ENCODE measurements at regions not wholly inside any gene's neighbourhood (a gene's known extent, or its start where the extent isn't known, plus 50 kb on each side); places are given as distances from the start of the nearest gene placed in this dataset.
"Not testable (repeated sequence)": the region's sequence is repeated elsewhere in the genome, so short reads cannot be mapped to it uniquely, and the experiment has no call there.

GRCh38 chr6:85346196-85346595 lies 103.7 kb upstream of the NT5E start:
- Mint-ChIP-seq H3K27me3 (peaks cover 9% of the 10 kb centered on the region), H3K4me1 (peaks cover 2% of the 10 kb centered on the region), H3K27ac (no peak overlapping the region), H3K36me3 (no peaks in the 10 kb centered on the region), H3K4me3 (no peak overlapping the region), H3K9me3 (no peaks in the 10 kb centered on the region)
- ATAC-seq (ENCODE audit: low read depth) (no peak), DNase-seq (ENCODE audit: low spot score in 2 of 2) (no peak)

- DNase-seq (ENCODE audit: low spot score in 2 of 2) (no peak), ATAC-seq (ENCODE audit: low read depth) (no peak)
- H3K4me1 Mint-ChIP-seq: peaks cover 2% of the 10 kb centered on the region
- no peaks in the 10 kb centered on the region for H3K9me3 Mint-ChIP-seq
- H3K36me3 Mint-ChIP-seq: no peaks in the 10 kb centered on the region
- no peak overlapping the region for H3K27ac Mint-ChIP-seq
- peaks cover 9% of the 10 kb centered on the region for H3K27me3 Mint-ChIP-seq
- H3K4me3 Mint-ChIP-seq: no peak overlapping the region
Measured at GRCh38 chr6:85344996-85345395, 104.9 kb upstream of the NT5E start.

- Mint-ChIP-seq H3K36me3 (no peaks in the 10 kb centered on the region), H3K4me1 (no peaks in the 10 kb centered on the region), H3K27me3 (peaks cover 9% of the 10 kb centered on the region), H3K4me3 (no peak overlapping the region), H3K9me3 (no peaks in the 10 kb centered on the region), H3K27ac (no peak overlapping the region)
- no peak for DNase-seq (ENCODE audit: low spot score in 2 of 2)
- ATAC-seq (ENCODE audit: low read depth): no peak
Measured at GRCh38 chr6:85343428-85343827, 106.5 kb upstream of the NT5E start.

- H3K9me3 Mint-ChIP-seq: no peaks in the 10 kb centered on the region
- peaks cover 10% of the 10 kb centered on the region for H3K27me3 Mint-ChIP-seq
- no peak overlapping the region for H3K27ac Mint-ChIP-seq
- no peaks in the 10 kb centered on the region for H3K4me1 Mint-ChIP-seq
- DNase-seq (ENCODE audit: low spot score in 2 of 2) (no peak), ATAC-seq (ENCODE audit: low read depth) (no peak)
- no peak overlapping the region for H3K4me3 Mint-ChIP-seq
- no peaks in the 10 kb centered on the region for H3K36me3 Mint-ChIP-seq
Measured at GRCh38 chr6:85329196-85329595, 120.7 kb upstream of the NT5E start.

- H3K36me3 Mint-ChIP-seq; ATAC-seq (ENCODE audit: low read depth); H3K4me3 Mint-ChIP-seq; H3K27ac Mint-ChIP-seq; H3K4me1 Mint-ChIP-seq; DNase-seq (ENCODE audit: low spot score in 2 of 2); H3K27me3 Mint-ChIP-seq; H3K9me3 Mint-ChIP-seq: not testable (repeated sequence)
Measured at GRCh38 chr6:85325811-85326210, 124.1 kb upstream of the NT5E start.

- Mint-ChIP-seq H3K27ac (no peak overlapping the region), H3K4me1 (no peaks in the 10 kb centered on the region), H3K9me3 (peaks cover 2% of the 10 kb centered on the region), H3K27me3 (peaks cover 7% of the 10 kb centered on the region), H3K4me3 (no peak overlapping the region), H3K36me3 (no peaks in the 10 kb centered on the region)
- DNase-seq (ENCODE audit: low spot score in 2 of 2) (peak; percentile 52 to 54), ATAC-seq (ENCODE audit: low read depth) (peak; percentile 41)
Measured at GRCh38 chr6:85323435-85324040, 126.3 kb upstream of the NT5E start.

- H3K27ac Mint-ChIP-seq: no peak overlapping the region
- DNase-seq (ENCODE audit: low spot score in 2 of 2) (no peak), ATAC-seq (ENCODE audit: low read depth) (no peak)
- H3K27me3 Mint-ChIP-seq: peaks cover 7% of the 10 kb centered on the region
- no peaks in the 10 kb centered on the region for H3K4me1 Mint-ChIP-seq
- no peak overlapping the region for H3K4me3 Mint-ChIP-seq
- peaks cover 2% of the 10 kb centered on the region for H3K9me3 Mint-ChIP-seq
- H3K36me3 Mint-ChIP-seq: no peaks in the 10 kb centered on the region
Measured at GRCh38 chr6:85322446-85323105, 127.3 kb upstream of the NT5E start.

- DNase-seq (ENCODE audit: low spot score in 2 of 2) (no peak), ATAC-seq (ENCODE audit: low read depth) (no peak)
- Mint-ChIP-seq H3K27ac (no peak overlapping the region), H3K27me3 (peaks cover 5% of the 10 kb centered on the region), H3K36me3 (no peaks in the 10 kb centered on the region), H3K4me1 (no peaks in the 10 kb centered on the region), H3K4me3 (no peak overlapping the region), H3K9me3 (peaks cover 2% of the 10 kb centered on the region)
Measured at GRCh38 chr6:85321906-85322305, 128.0 kb upstream of the NT5E start.

GRCh38 chr6:85314586-85314985 lies 135.3 kb upstream of the NT5E start:
- ATAC-seq (ENCODE audit: low read depth) (no peak), DNase-seq (ENCODE audit: low spot score in 2 of 2) (no peak)
- Mint-ChIP-seq H3K4me3 (no peak overlapping the region), H3K4me1 (no peaks in the 10 kb centered on the region), H3K27ac (no peak overlapping the region), H3K36me3 (no peaks in the 10 kb centered on the region), H3K27me3 (no peaks in the 10 kb centered on the region), H3K9me3 (peaks cover 2% of the 10 kb centered on the region)

- no peaks in the 10 kb centered on the region for H3K9me3 Mint-ChIP-seq
- H3K4me1 Mint-ChIP-seq: no peaks in the 10 kb centered on the region
- H3K36me3 Mint-ChIP-seq: no peaks in the 10 kb centered on the region
- no peak overlapping the region for H3K4me3 Mint-ChIP-seq
- H3K27me3 Mint-ChIP-seq: no peaks in the 10 kb centered on the region
- ATAC-seq (ENCODE audit: low read depth): no peak
- DNase-seq (ENCODE audit: low spot score in 2 of 2): no peak
- no peak overlapping the region for H3K27ac Mint-ChIP-seq
Measured at GRCh38 chr6:85300581-85300980, 149.3 kb upstream of the NT5E start.

- no peaks in the 10 kb centered on the region for H3K27me3 Mint-ChIP-seq
- DNase-seq (ENCODE audit: low spot score in 2 of 2): no peak
- no peaks in the 10 kb centered on the region for H3K36me3 Mint-ChIP-seq
- H3K4me1 Mint-ChIP-seq: no peaks in the 10 kb centered on the region
- no peak overlapping the region for H3K27ac Mint-ChIP-seq
- no peak overlapping the region for H3K4me3 Mint-ChIP-seq
- H3K9me3 Mint-ChIP-seq: no peaks in the 10 kb centered on the region
- no peak for ATAC-seq (ENCODE audit: low read depth)
Measured at GRCh38 chr6:85298553-85298952, 151.3 kb upstream of the NT5E start.

- no peaks in the 10 kb centered on the region for H3K36me3 Mint-ChIP-seq
- DNase-seq (ENCODE audit: low spot score in 2 of 2) (no peak), ATAC-seq (ENCODE audit: low read depth) (no peak)
- no peak overlapping the region for H3K27ac Mint-ChIP-seq
- H3K4me1 Mint-ChIP-seq: no peaks in the 10 kb centered on the region
- peaks cover 2% of the 10 kb centered on the region for H3K9me3 Mint-ChIP-seq
- H3K27me3 Mint-ChIP-seq: no peaks in the 10 kb centered on the region
- no peak overlapping the region for H3K4me3 Mint-ChIP-seq
Measured at GRCh38 chr6:85291326-85291725, 158.6 kb upstream of the NT5E start.

- Mint-ChIP-seq H3K36me3 (no peaks in the 10 kb centered on the region), H3K9me3 (peaks cover 3% of the 10 kb centered on the region), H3K4me1 (no peaks in the 10 kb centered on the region), H3K27ac (no peak overlapping the region), H3K27me3 (peaks cover 4% of the 10 kb centered on the region), H3K4me3 (no peak overlapping the region)
- no peak for ATAC-seq (ENCODE audit: low read depth)
- DNase-seq (ENCODE audit: low spot score in 2 of 2): no peak
Measured at GRCh38 chr6:85287654-85288053, 162.2 kb upstream of the NT5E start.

- no peaks in the 10 kb centered on the region for H3K36me3 Mint-ChIP-seq
- peaks cover 4% of the 10 kb centered on the region for H3K27me3 Mint-ChIP-seq
- H3K9me3 Mint-ChIP-seq: peaks cover 3% of the 10 kb centered on the region
- no peak overlapping the region for H3K27ac Mint-ChIP-seq
- H3K4me3 Mint-ChIP-seq: no peak overlapping the region
- DNase-seq (ENCODE audit: low spot score in 2 of 2) (no peak), ATAC-seq (ENCODE audit: low read depth) (no peak)
- no peaks in the 10 kb centered on the region for H3K4me1 Mint-ChIP-seq
Measured at GRCh38 chr6:85287158-85287557, 162.7 kb upstream of the NT5E start.

- not testable (repeated sequence) for H3K9me3 Mint-ChIP-seq; H3K4me1 Mint-ChIP-seq; ATAC-seq (ENCODE audit: low read depth); H3K27ac Mint-ChIP-seq; H3K4me3 Mint-ChIP-seq; DNase-seq (ENCODE audit: low spot score in 2 of 2); H3K27me3 Mint-ChIP-seq; H3K36me3 Mint-ChIP-seq
Measured at GRCh38 chr6:85286507-85286906, 163.4 kb upstream of the NT5E start.

Measured in memory B cell (primary cell).